IMR-90 (cell line): ENCODE measurements at regions not wholly inside any gene's neighbourhood (a gene's known extent, or its start where the extent isn't known, plus 50 kb on each side); places are given as distances from the start of the nearest gene placed in this dataset.

ENCODE experiments used
- BHLHE40 ChIP-seq: fragments of 150-350 bp; IDR thresholded peaks from 2 replicates; pipeline ENCODE4 v1.6.1; 2016; ENCODE audit warnings: mild to moderate bottlenecking, low read depth, low read length
- CTCF ChIP-seq: conservative IDR thresholded peaks from 2 replicates; pipeline ENCODE4 v1.5.1; 2012; ENCODE audit warnings: mild to moderate bottlenecking, low read depth, low read length, improper control_type of control experiment
- ELK1 ChIP-seq: fragments of 150-350 bp; IDR thresholded peaks from 2 replicates; pipeline ENCODE4 v1.6.1; 2016; ENCODE audit warnings: low read depth, mild to moderate bottlenecking, low read length, moderate library complexity, borderline replicate concordance
- FOS ChIP-seq: fragments of 150-350 bp; IDR thresholded peaks from 2 replicates; pipeline ENCODE4 v1.6.1; 2016; ENCODE audit warnings: low read depth, low read length
- MAFK ChIP-seq: IDR thresholded peaks from 2 replicates; pipeline ENCODE4 v1.6.1; 2012; ENCODE audit warnings: low read depth, low read length, improper control_type of control experiment
- POLR2A ChIP-seq: IDR thresholded peaks from 2 replicates; pipeline ENCODE4 v1.6.1; 2012; ENCODE audit warnings: mild to moderate bottlenecking, low read depth, low read length
- RAD21 ChIP-seq: IDR thresholded peaks from 2 replicates; pipeline ENCODE4 v1.6.1; 2012; ENCODE audit warnings: low read length, improper control_type of control experiment

- no peak for TF ChIP-seq CTCF
- no peak for TF ChIP-seq POLR2A
- no peak for TF ChIP-seq BHLHE40
- no peak for TF ChIP-seq ELK1
- TF ChIP-seq MAFK: no peak
- no peak for TF ChIP-seq FOS
- no peak for TF ChIP-seq RAD21
These were observed 184.2 kb upstream of the COL3A1 start for GRCh38 chr2:188789951-188790350.
